ENCODE measurements at regions not wholly inside any gene's neighbourhood (a gene's known extent, or its start where the extent isn't known, plus 50 kb on each side); places are given as distances from the start of the nearest gene placed in this dataset.
"Not testable (repeated sequence)": the region's sequence is repeated elsewhere in the genome, so short reads cannot be mapped to it uniquely, and the experiment has no call there.

GRCh38 chr11:92465410-92465809 is 240.8 kb downstream of the FAT3 start:
- H3K4ac ChIP-seq (replicated peaks; ENCODE audit: insufficient read length, low read depth, low read length); H2BK20ac ChIP-seq (ENCODE audit: low read length); H2BK120ac ChIP-seq (replicated peaks; ENCODE audit: low read depth, low read length); H3K4me3 ChIP-seq (ENCODE audit: extremely low read depth in 1 of 4, insufficient read depth in 2 of 4, low read depth in 3 of 4, low read length in 4 of 4); H4K5ac ChIP-seq (ENCODE audit: insufficient read length, low read depth, low read length); POLR2A ChIA-PET (ENCODE audit: partially characterized antibody); H4K20me1 ChIP-seq (replicated peaks in 1 of 2; ENCODE audit: control insufficient read depth in 1 of 2, insufficient read depth in 2 of 2, low read length in 2 of 2); H3K23ac ChIP-seq (ENCODE audit: insufficient read length); H3K18ac ChIP-seq (ENCODE audit: extremely low read depth, low read length); H4K91ac ChIP-seq (replicated peaks; ENCODE audit: insufficient read length, low read length); H2AK5ac ChIP-seq (ENCODE audit: low read depth, low read length); H3K4me2 ChIP-seq (ENCODE audit: insufficient read depth in 1 of 2, low read depth in 2 of 2, low read length in 2 of 2); H3K9me3 ChIP-seq (ENCODE audit: insufficient read depth in 2 of 2, low read depth in 1 of 2, low read length in 1 of 2); H2BK12ac ChIP-seq (ENCODE audit: low read depth, low read length); H3K56ac ChIP-seq (replicated peaks; ENCODE audit: insufficient read length, low read depth, low read length); H2BK15ac ChIP-seq (ENCODE audit: low read length); DNase-seq (ENCODE audit: low read depth in 1 of 2, low spot score in 2 of 2); H3K9ac ChIP-seq (replicated peaks in 1 of 4; ENCODE audit: extremely low read depth in 1 of 4, low read depth in 3 of 4, low read length in 3 of 4); H3K23me2 ChIP-seq (ENCODE audit: low read depth, low read length); H4K8ac ChIP-seq (ENCODE audit: extremely low read depth, insufficient read depth, low read length); H3K14ac ChIP-seq (ENCODE audit: insufficient read length); H2AFZ ChIP-seq (ENCODE audit: low read length); FAIRE-seq; H2BK5ac ChIP-seq (ENCODE audit: low read depth, low read length); H3K79me1 ChIP-seq (ENCODE audit: low read depth, low read length); H3K79me2 ChIP-seq (ENCODE audit: control insufficient read depth in 1 of 2, insufficient read depth in 2 of 2, low read length in 2 of 2); H3K36me3 ChIP-seq (ENCODE audit: control insufficient read depth in 2 of 4, insufficient read depth in 4 of 4, low read length in 3 of 4); H3K4me1 ChIP-seq (replicated peaks in 1 of 4; ENCODE audit: control insufficient read depth in 3 of 4, insufficient read depth in 4 of 4, low read length in 3 of 4); CTCF ChIA-PET (ENCODE audit: partially characterized antibody); H3K27ac ChIP-seq (ENCODE audit: low read depth, low read length); H3K27me3 ChIP-seq (replicated peaks in 1 of 4; ENCODE audit: control insufficient read depth in 3 of 4, extremely low read depth in 1 of 4, insufficient read depth in 3 of 4, low read length in 3 of 4): not testable (repeated sequence)
- 82% methylated on average over 3 of the region's 3 CpGs; no CpG with 5 or more reads in 1 of the 2 experiments for WGBS, 2 experiments (ENCODE audit: extremely low coverage in 1 of 2, insufficient coverage in 1 of 2, insufficient read length in 1 of 2, insufficient replicate concordance in 2 of 2, low coverage in 1 of 2, low lambda C conversion rate in 2 of 2, missing lambda C conversion rate in 1 of 2)
